SK-N-SH (cell line): ENCODE measurements at regions not wholly inside any gene's neighbourhood (a gene's known extent, or its start where the extent isn't known, plus 50 kb on each side); places are given as distances from the start of the nearest gene placed in this dataset.

Experiments used
- CTCF ChIA-PET: fragments of 300-600, 350-600 bp; formaldehyde crosslinking; extraction: SDS; loops from one replicate; lab custom pipeline; 2021; lab: Yijun Ruan, JAX
- POLR2A ChIA-PET: fragments of 350-600 bp; sonication (Branson Sonifier 250); formaldehyde crosslinking; extraction: SDS; loops from one replicate; lab custom pipeline; 2020; ENCODE audit warnings: antibody characterized with exemption, inconsistent platforms; lab: Yijun Ruan, JAX
- DNase-seq: peaks from one replicate; pipeline ENCODE4 v3.0.0; 2012
- H2AFZ ChIP-seq: fragments of 200-600 bp; sonication (generic); 2 replicates; pipeline ENCODE4 v1.8.1; 2016; ENCODE audit warnings: antibody characterized with exemption, mild to moderate bottlenecking, low read depth
- H3F3A ChIP-seq: fragments of 200-600 bp; sonication (generic); replicated peaks from 2 replicates; pipeline ENCODE3; 2016; ENCODE audit warnings: antibody characterized with exemption, mild to moderate bottlenecking; ENCODE audit not compliant: insufficient read depth
- H3K27ac ChIP-seq, 2 experiments: fragments of 200-500 bp in 1 of 2; fragments of 200-600 bp in 1 of 2; sonication (Bioruptor generic) in 1 of 2; sonication (generic), shearing (Covaris generic) in 1 of 2; 2 replicates each; pipeline versions ENCODE4 v1.5.1 to v1.6.1; 2014 to 2016; ENCODE audit warnings: low read depth in 2 of 2, inconsistent platforms in 1 of 2, low read length in 1 of 2, mild to moderate bottlenecking in 1 of 2, mixed read lengths in 1 of 2
- H3K27me3 ChIP-seq: fragments of 200-600 bp; sonication (generic), shearing (Covaris generic); 2 replicates; pipeline ENCODE4 v1.6.1; 2016; ENCODE audit warnings: mixed run types; ENCODE audit not compliant: insufficient read depth
- H3K36me3 ChIP-seq, 2 experiments: fragments of 200-500 bp in 1 of 2; fragments of 200-600 bp in 1 of 2; sonication (Bioruptor generic) in 1 of 2; sonication (generic) in 1 of 2; replicated peaks in 1 of 2; 2 replicates each; pipeline versions ENCODE3 to v1.5.1; 2014 to 2016; ENCODE audit warnings: low read length in 1 of 2, mild to moderate bottlenecking in 1 of 2; ENCODE audit not compliant: insufficient read depth in 2 of 2, control insufficient read depth in 1 of 2
- H3K4me1 ChIP-seq, 2 experiments: fragments of 200-500 bp in 1 of 2; fragments of 200-600 bp in 1 of 2; sonication (Bioruptor generic) in 1 of 2; sonication (generic), shearing (Covaris generic) in 1 of 2; 2 replicates each; pipeline versions ENCODE4 v1.5.1 to v1.6.1; 2014 to 2016; ENCODE audit warnings: low read depth in 1 of 2, low read length in 1 of 2, mixed run types in 1 of 2; ENCODE audit not compliant: insufficient read depth in 2 of 2, control insufficient read depth in 1 of 2
- H3K4me2 ChIP-seq: fragments of 200-600 bp; sonication (generic), shearing (Covaris generic); 2 replicates; pipeline ENCODE4 v1.6.1; 2017; ENCODE audit warnings: mixed run types
- H3K4me3 ChIP-seq, 2 experiments: fragments of 200-500 bp in 1 of 2; fragments of 200-600 bp in 1 of 2; sonication (Bioruptor generic) in 1 of 2; sonication (generic), shearing (Covaris generic) in 1 of 2; 2 replicates each; pipeline versions ENCODE4 v1.5.1 to v1.8.1; 2014 to 2016; ENCODE audit warnings: low read depth in 2 of 2, inconsistent platforms in 1 of 2, low read length in 1 of 2, mild to moderate bottlenecking in 1 of 2, mixed read lengths in 1 of 2, moderate library complexity in 1 of 2
- H3K79me2 ChIP-seq: fragments of 200-600 bp; sonication (generic); 2 replicates; pipeline ENCODE4 v1.8.1; 2017; ENCODE audit warnings: mild to moderate bottlenecking; ENCODE audit not compliant: insufficient read depth
- H3K9ac ChIP-seq: fragments of 200-600 bp; sonication (generic); 2 replicates; pipeline ENCODE4 v1.6.1; 2017; ENCODE audit warnings: mixed run types
- H3K9me2 ChIP-seq: fragments of 200-600 bp; sonication (generic); 2 replicates; pipeline ENCODE4 v1.6.1; 2017; ENCODE audit warnings: mixed run types
- H3K9me3 ChIP-seq: fragments of 200-600 bp; sonication (generic); 2 replicates; pipeline ENCODE4 v1.6.1; 2017; ENCODE audit warnings: mixed run types, mild to moderate bottlenecking, moderate library complexity
- H4K20me1 ChIP-seq: fragments of 200-600 bp; sonication (generic); 2 replicates; pipeline ENCODE4 v1.6.1; 2017; ENCODE audit warnings: mild to moderate bottlenecking, mixed run types; ENCODE audit not compliant: insufficient read depth
- IRF3 ChIP-seq: fragments of 150-350 bp; IDR thresholded peaks from 2 replicates; pipeline ENCODE4 v1.6.1; 2016; ENCODE audit warnings: mild to moderate bottlenecking, low read depth, low read length
- WGBS: methylation state at CpG from one replicate; pipeline ENCODE4 v1.1.6; 2017; ENCODE audit warnings: low lambda C conversion rate; 5-methylcytosine and 5-hydroxymethylcytosine counted together

GRCh38 chr10:62866451-62866850 lies 50.3 kb upstream of the EGR2 start:
- Histone ChIP-seq H2AFZ (no peak overlapping the region), H3K9ac (no peak overlapping the region), H3K9me3 (no peaks in the 10 kb centered on the region), H4K20me1 (no peaks in the 10 kb centered on the region), H3F3A (no peaks in the 10 kb centered on the region), H3K4me1 (no peaks in the 10 kb centered on the region), H3K36me3 (no peaks in the 10 kb centered on the region), H3K4me2 (no peak overlapping the region), H3K4me3 (no peak overlapping the region), H3K79me2 (no peaks in the 10 kb centered on the region), H3K27ac (no peak overlapping the region), H3K9me2 (no peaks in the 10 kb centered on the region), H3K27me3 (no peaks in the 10 kb centered on the region)
- CTCF ChIA-PET: no interaction called here
- 8% methylated on average over 2 of the region's 2 CpGs for WGBS
- POLR2A ChIA-PET: no interaction called here
- no peak for TF ChIP-seq IRF3
- DNase-seq: no peak
